Fibroblast of villous mesenchyme (primary cell): ENCODE measurements at regions not wholly inside any gene's neighbourhood (a gene's known extent, or its start where the extent isn't known, plus 50 kb on each side); places are given as distances from the start of the nearest gene placed in this dataset.
"Not testable (repeated sequence)": the region's sequence is repeated elsewhere in the genome, so short reads cannot be mapped to it uniquely, and the experiment has no call there.

Experiments
- DNase-seq: peaks from one replicate; pipeline ENCODE4 v3.0.0-alpha.2; 2010; ENCODE audit warnings: low read depth
- H3K4me3 ChIP-seq: 2 replicates; pipeline ENCODE4 v1.5.1; 2011; ENCODE audit warnings: low read depth, mild to moderate bottlenecking, low read length
- CTCF ChIP-seq: IDR thresholded peaks from 2 replicates; pipeline ENCODE4 v1.5.1; 2012; ENCODE audit warnings: low read depth, mild to moderate bottlenecking, low read length; ENCODE audit not compliant: insufficient read depth

GRCh38 chr14:35174342-35174741 is 52.0 kb downstream of the PRORP start:
- DNase-seq, result no peak
- no peak for TF ChIP-seq CTCF
- no peak overlapping the region for H3K4me3 ChIP-seq

DNA sequence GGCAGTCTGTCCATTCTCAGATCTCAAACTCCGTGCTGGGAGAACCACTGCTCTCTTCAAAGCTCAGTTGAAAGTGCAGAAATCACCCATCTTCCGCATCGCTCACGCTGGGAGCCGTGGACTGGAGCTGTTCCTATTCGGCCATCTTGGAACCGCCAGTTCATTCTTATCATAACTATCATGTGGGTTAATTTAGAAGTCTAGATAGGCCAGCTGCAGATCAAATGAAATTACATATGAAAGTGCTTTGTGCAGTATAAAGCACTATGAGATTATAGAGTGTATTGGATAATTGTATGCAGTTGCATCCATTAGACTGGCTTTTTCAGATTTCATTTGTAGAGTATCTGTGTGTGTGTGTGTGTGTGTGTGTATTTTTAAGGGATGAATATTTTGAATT is 57.8 kb downstream of the PRORP start:
- H3K4me3 ChIP-seq, result no peak overlapping the region
- no peak for TF ChIP-seq CTCF
- no peak for DNase-seq

GRCh38 chr14:35184891-35185290 is 62.5 kb downstream of the PRORP start:
- not testable (repeated sequence) for H3K4me3 ChIP-seq, DNase-seq

- no peak overlapping the region for H3K4me3 ChIP-seq
- no peak for DNase-seq
- no peak for TF ChIP-seq CTCF
These were observed 67.1 kb downstream of the PRORP start for GRCh38 chr14:35189422-35189821.

- H3K4me3 ChIP-seq, result no peak overlapping the region
- TF ChIP-seq CTCF, result no peak
- no peak for DNase-seq
These were observed 70.8 kb downstream of the PRORP start for GRCh38 chr14:35193161-35193560.

DNA sequence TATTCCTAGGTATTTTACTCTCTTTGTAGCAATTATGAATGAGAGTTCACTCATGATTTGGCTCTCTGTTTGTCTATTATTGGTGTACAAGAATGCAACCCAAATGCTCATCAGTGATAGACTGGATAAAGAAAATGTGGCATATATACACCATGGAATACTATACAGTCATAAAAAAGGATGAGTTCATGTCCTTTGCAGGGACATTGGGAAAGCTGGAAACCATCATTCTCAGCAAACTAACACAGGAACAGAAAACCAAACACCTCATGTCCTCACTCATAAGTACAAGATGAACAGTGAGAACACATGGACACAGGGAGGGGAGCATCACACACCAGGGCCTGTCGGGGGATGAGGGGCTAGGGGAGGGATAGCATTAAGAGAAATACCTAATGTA is 71.8 kb downstream of the PRORP start:
- DNase-seq, H3K4me3 ChIP-seq: not testable (repeated sequence)

DNA sequence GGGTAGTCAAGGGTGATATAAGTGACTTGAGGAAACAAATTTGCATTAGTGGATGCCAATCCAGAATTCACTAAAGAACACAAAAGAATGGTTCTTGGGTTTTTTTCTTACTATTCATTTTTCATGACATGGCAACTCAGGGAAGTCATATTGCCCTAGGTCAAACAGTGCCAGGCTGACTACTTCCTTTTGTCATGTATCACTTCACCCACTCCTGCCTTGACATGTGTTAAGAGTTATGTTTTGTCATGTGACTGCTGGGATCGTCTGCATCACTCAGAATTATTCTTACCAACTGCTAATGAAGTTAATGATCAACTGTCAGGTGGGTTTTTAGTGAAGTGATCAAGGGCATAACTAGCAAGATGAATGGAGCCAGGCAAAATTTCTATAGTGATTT is 74.2 kb downstream of the PRORP start:
- no peak for TF ChIP-seq CTCF
- no peak for DNase-seq

GRCh38 chr14:35197015-35197414 is 74.7 kb downstream of the PRORP start:
- TF ChIP-seq CTCF, result no peak
- H3K4me3 ChIP-seq, result no peak overlapping the region
- peak; percentile 67 for DNase-seq

More for the DNA sequence above, 74.2 kb downstream of the PRORP start:
- no peak overlapping the region for H3K4me3 ChIP-seq
